A673 (cell line): ENCODE measurements at regions not wholly inside any gene's neighbourhood (a gene's known extent, or its start where the extent isn't known, plus 50 kb on each side); places are given as distances from the start of the nearest gene placed in this dataset.
"Not testable (repeated sequence)": the region's sequence is repeated elsewhere in the genome, so short reads cannot be mapped to it uniquely, and the experiment has no call there.

Experiments
- BruUV-seq: library from RNA; stranded (reverse); fragments of 400-500 nt; replicated peaks from 2 replicates; lab custom pipeline; 2021; lab: Mats Ljungman, UMichigan
- CTCF ChIA-PET: fragments of 300-600 bp; sonication (Branson Sonifier 250); formaldehyde crosslinking; loops from one replicate; lab custom pipeline; 2022; ENCODE audit warnings: antibody characterized with exemption; lab: Charles Lee
- POLR2A ChIA-PET: fragments of 300-600 bp; sonication (Branson Sonifier 250); formaldehyde crosslinking; loops from one replicate; lab custom pipeline; 2022; ENCODE audit warnings: antibody characterized with exemption; ENCODE audit not compliant: low non-redundant PET; lab: Charles Lee
- DNase-seq: peaks from one replicate; pipeline ENCODE4 v3.0.0-alpha.2; 2015; ENCODE audit warnings: low spot score
- H3K27ac ChIP-seq: fragments of 200-600 bp; sonication (generic); 2 replicates; pipeline ENCODE4 v1.5.1; 2016; ENCODE audit warnings: mixed run types, low read depth, mild to moderate bottlenecking, mixed read lengths, antibody characterized with exemption, low read length; ENCODE audit not compliant: poor library complexity, severe bottlenecking
- H3K27me3 ChIP-seq: fragments of 200-600 bp; sonication (generic); replicated peaks from 2 replicates; pipeline ENCODE4 v1.6.1; 2017; ENCODE audit warnings: mixed run types, low read depth, mild to moderate bottlenecking, mixed read lengths, antibody characterized with exemption, low read length; ENCODE audit not compliant: insufficient read depth, poor library complexity
- H3K36me3 ChIP-seq: fragments of 200-600 bp; sonication (generic); 2 replicates; pipeline ENCODE4 v1.6.1; 2016; ENCODE audit warnings: mixed run types, mild to moderate bottlenecking, mixed read lengths, antibody characterized with exemption, low read length; ENCODE audit not compliant: insufficient read depth, poor library complexity, severe bottlenecking
- H3K4me1 ChIP-seq: fragments of 200-600 bp; sonication (generic); 2 replicates; pipeline ENCODE4 v1.6.1; 2017; ENCODE audit warnings: mixed run types, mild to moderate bottlenecking, mixed read lengths, antibody characterized with exemption, low read length; ENCODE audit not compliant: insufficient read depth, poor library complexity, severe bottlenecking
- H3K4me3 ChIP-seq: fragments of 200-600 bp; sonication (generic); 2 replicates; pipeline ENCODE4 v1.5.1; 2016; ENCODE audit warnings: low read depth, mixed run types, mild to moderate bottlenecking, mixed read lengths, low read length; ENCODE audit not compliant: poor library complexity, severe bottlenecking
- H3K9me3 ChIP-seq: fragments of 200-600 bp; sonication (generic); 2 replicates; pipeline ENCODE4 v1.6.1; 2016; ENCODE audit warnings: mixed run types, low read depth, mild to moderate bottlenecking, mixed read lengths, antibody characterized with exemption, low read length; ENCODE audit not compliant: poor library complexity, severe bottlenecking
- CTCF ChIP-seq: fragments of 300-800, 200-600 bp; sonication (generic); conservative IDR thresholded peaks from 2 replicates; pipeline ENCODE4 v1.5.1; 2017; ENCODE audit warnings: low read depth, mild to moderate bottlenecking, antibody characterized with exemption, low read length, moderate library complexity, mixed read lengths
- EZH2 ChIP-seq: fragments of 200-600 bp; sonication (generic); IDR thresholded peaks from 2 replicates; pipeline ENCODE4 v1.6.1; 2017; ENCODE audit warnings: borderline replicate concordance, low read depth, mild to moderate bottlenecking, mixed read lengths, antibody characterized with exemption, low read length; ENCODE audit not compliant: poor library complexity, severe bottlenecking
- intact Hi-C: fragments of 100-400 bp; cut with micrococcal nuclease; formaldehyde crosslinking; loops from one replicate; pipeline ENCODE4 v1.10.0; 2022; ENCODE audit not compliant: unreplicated experiment

- intact Hi-C loops = no loop called here
- H3K4me1 ChIP-seq = no peaks in the 10 kb centered on the region
- no peaks in the 10 kb centered on the region for H3K9me3 ChIP-seq
- no TSS peak for BruUV-seq
- POLR2A ChIA-PET = no interaction called here
- peaks cover 17% of the 10 kb centered on the region for H3K27me3 ChIP-seq
- H3K27ac ChIP-seq = no peak overlapping the region
- no peak overlapping the region for H3K4me3 ChIP-seq
- CTCF ChIA-PET = no interaction called here
- DNase-seq = no peak
- TF ChIP-seq CTCF = no peak
- no peak for TF ChIP-seq EZH2
- no peaks in the 10 kb centered on the region for H3K36me3 ChIP-seq
Measured at GRCh38 chr18:11464129-11464528, 145.3 kb upstream of the SLC35G4 start.

- Histone ChIP-seq H3K27ac (no peak overlapping the region), H3K27me3 (peaks cover 9% of the 10 kb centered on the region), H3K36me3 (no peaks in the 10 kb centered on the region), H3K4me1 (no peaks in the 10 kb centered on the region), H3K9me3 (no peaks in the 10 kb centered on the region), H3K4me3 (no peak overlapping the region)
- no peak for DNase-seq
- POLR2A ChIA-PET = no interaction called here
- no peak for TF ChIP-seq EZH2
- TF ChIP-seq CTCF = no peak
- CTCF ChIA-PET = no interaction called here
- BruUV-seq = no TSS peak
- intact Hi-C loops = no loop called here
Measured at GRCh38 chr18:11458447-11458846, 150.9 kb upstream of the SLC35G4 start.

- H3K4me3 ChIP-seq, BruUV-seq, CTCF ChIA-PET, H3K36me3 ChIP-seq, DNase-seq, H3K27ac ChIP-seq, H3K4me1 ChIP-seq, H3K9me3 ChIP-seq, intact Hi-C loops, POLR2A ChIA-PET, H3K27me3 ChIP-seq: not testable (repeated sequence)
Measured at GRCh38 chr18:11457853-11458252, 151.5 kb upstream of the SLC35G4 start.

GRCh38 chr18:11454040-11454439 is 155.4 kb upstream of the SLC35G4 start:
- no TSS peak for BruUV-seq
- Histone ChIP-seq H3K36me3 (no peaks in the 10 kb centered on the region), H3K9me3 (no peaks in the 10 kb centered on the region), H3K4me3 (no peak overlapping the region), H3K4me1 (no peaks in the 10 kb centered on the region), H3K27ac (no peak overlapping the region), H3K27me3 (no peaks in the 10 kb centered on the region)
- no peak for DNase-seq
- TF ChIP-seq EZH2 = no peak
- no peak for TF ChIP-seq CTCF
- ChIA-PET POLR2A (no interaction called here), CTCF (no interaction called here)
- intact Hi-C loops = no loop called here

GRCh38 chr18:11444169-11444568 is 165.2 kb upstream of the SLC35G4 start:
- H3K9me3 ChIP-seq, H3K4me3 ChIP-seq, H3K27me3 ChIP-seq, H3K36me3 ChIP-seq, DNase-seq, intact Hi-C loops, BruUV-seq, POLR2A ChIA-PET, H3K27ac ChIP-seq, CTCF ChIA-PET, H3K4me1 ChIP-seq: not testable (repeated sequence)
